SU-DHL-6 (cell line): ENCODE measurements at regions not wholly inside any gene's neighbourhood (a gene's known extent, or its start where the extent isn't known, plus 50 kb on each side); places are given as distances from the start of the nearest gene placed in this dataset.

Experiments used
- EZH2phosphoT487 ChIP-seq: fragments of 200-600 bp; sonication (generic), shearing (Covaris generic); conservative IDR thresholded peaks from 2 replicates; pipeline ENCODE4 v1.6.1; 2018; ENCODE audit warnings: mild to moderate bottlenecking, antibody characterized with exemption, low read length, moderate library complexity, mixed read lengths
- TF ChIP-seq, protein P1 (sequence below): fragments of 200-600 bp; sonication (generic); IDR thresholded peaks from one replicate; pipeline ENCODE4 v1.5.1; 2017; ENCODE audit warnings: antibody characterized with exemption, mild to moderate bottlenecking, low read length, moderate library complexity; ENCODE audit not compliant: insufficient read depth, poor library complexity, severe bottlenecking

DNA sequence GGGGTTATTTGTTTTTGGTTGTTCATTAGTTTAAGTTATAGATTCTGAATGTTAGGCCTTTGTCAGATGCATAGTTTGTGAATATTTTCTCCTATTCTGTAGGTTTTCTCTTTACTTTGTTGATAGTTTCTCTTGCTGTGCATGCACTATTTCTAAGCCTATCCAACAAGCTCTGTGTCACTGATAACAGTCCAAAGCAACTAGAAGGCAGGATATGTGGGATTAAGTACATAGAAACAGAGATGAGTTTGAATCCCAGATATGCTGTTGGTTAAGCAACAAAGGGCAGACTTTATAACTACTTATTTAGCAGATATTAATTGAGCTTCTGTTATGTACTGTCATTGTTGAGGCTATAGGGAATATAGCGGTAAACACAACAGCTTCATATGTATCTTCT, 390.4 kb downstream of the INSC start:
- TF ChIP-seq, protein P1, sequence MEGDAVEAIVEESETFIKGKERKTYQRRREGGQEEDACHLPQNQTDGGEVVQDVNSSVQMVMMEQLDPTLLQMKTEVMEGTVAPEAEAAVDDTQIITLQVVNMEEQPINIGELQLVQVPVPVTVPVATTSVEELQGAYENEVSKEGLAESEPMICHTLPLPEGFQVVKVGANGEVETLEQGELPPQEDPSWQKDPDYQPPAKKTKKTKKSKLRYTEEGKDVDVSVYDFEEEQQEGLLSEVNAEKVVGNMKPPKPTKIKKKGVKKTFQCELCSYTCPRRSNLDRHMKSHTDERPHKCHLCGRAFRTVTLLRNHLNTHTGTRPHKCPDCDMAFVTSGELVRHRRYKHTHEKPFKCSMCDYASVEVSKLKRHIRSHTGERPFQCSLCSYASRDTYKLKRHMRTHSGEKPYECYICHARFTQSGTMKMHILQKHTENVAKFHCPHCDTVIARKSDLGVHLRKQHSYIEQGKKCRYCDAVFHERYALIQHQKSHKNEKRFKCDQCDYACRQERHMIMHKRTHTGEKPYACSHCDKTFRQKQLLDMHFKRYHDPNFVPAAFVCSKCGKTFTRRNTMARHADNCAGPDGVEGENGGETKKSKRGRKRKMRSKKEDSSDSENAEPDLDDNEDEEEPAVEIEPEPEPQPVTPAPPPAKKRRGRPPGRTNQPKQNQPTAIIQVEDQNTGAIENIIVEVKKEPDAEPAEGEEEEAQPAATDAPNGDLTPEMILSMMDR = no peak
- no peak for TF ChIP-seq EZH2phosphoT487
